AG09319 (cell line): ENCODE measurements at regions not wholly inside any gene's neighbourhood (a gene's known extent, or its start where the extent isn't known, plus 50 kb on each side); places are given as distances from the start of the nearest gene placed in this dataset.

Experiments
- DNase-seq: peaks from one replicate; pipeline ENCODE4 v3.0.0-alpha.2; 2010; ENCODE audit warnings: low read depth; ENCODE audit errors: extremely low read depth
- TF ChIP-seq, protein P1 (sequence below): IDR thresholded peaks from 2 replicates; pipeline ENCODE4 v1.5.1; 2011; ENCODE audit warnings: low read depth, mild to moderate bottlenecking, inconsistent platforms, low read length, moderate library complexity

DNA sequence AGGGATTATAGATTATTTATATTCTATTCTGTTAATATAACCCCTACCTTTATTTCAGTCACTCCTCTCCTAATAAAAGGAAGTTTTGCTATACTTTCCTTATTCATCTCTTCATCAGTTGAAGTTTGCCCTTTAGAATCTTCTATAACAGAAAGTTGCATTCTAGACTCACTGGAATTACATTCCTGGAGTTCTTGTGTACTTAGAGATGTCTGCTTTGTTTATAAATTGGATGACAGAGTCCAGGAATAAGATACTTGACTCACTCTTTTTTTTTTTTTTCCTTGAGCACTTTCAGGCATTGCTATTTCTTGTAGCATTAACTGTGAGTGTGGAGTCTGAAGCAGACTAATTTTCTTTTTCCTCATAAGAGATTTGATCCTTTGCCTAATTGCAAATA lies 640.8 kb downstream of the XPNPEP1 start:
- TF ChIP-seq, protein P1, sequence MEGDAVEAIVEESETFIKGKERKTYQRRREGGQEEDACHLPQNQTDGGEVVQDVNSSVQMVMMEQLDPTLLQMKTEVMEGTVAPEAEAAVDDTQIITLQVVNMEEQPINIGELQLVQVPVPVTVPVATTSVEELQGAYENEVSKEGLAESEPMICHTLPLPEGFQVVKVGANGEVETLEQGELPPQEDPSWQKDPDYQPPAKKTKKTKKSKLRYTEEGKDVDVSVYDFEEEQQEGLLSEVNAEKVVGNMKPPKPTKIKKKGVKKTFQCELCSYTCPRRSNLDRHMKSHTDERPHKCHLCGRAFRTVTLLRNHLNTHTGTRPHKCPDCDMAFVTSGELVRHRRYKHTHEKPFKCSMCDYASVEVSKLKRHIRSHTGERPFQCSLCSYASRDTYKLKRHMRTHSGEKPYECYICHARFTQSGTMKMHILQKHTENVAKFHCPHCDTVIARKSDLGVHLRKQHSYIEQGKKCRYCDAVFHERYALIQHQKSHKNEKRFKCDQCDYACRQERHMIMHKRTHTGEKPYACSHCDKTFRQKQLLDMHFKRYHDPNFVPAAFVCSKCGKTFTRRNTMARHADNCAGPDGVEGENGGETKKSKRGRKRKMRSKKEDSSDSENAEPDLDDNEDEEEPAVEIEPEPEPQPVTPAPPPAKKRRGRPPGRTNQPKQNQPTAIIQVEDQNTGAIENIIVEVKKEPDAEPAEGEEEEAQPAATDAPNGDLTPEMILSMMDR = no peak
- no peak for DNase-seq

DNA sequence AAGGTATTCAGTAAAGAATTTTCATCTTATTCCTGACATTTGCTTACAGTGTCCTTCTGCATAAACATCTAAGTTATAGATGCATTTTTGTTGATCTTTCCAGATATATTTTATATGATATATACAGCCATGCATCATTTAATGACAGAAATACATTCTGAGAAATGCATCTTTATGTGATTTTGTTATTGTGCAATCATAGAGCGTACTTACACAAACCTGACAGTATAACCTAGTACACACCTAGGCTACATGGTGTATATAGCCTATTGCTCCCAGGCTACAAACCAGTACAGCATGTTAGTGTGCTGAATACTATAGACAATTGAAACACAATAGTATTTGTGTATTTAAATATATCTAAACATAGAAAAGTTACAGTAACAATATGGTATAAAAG lies 642.0 kb downstream of the XPNPEP1 start:
- no peak for DNase-seq
- TF ChIP-seq, protein P1 = no peak

DNA sequence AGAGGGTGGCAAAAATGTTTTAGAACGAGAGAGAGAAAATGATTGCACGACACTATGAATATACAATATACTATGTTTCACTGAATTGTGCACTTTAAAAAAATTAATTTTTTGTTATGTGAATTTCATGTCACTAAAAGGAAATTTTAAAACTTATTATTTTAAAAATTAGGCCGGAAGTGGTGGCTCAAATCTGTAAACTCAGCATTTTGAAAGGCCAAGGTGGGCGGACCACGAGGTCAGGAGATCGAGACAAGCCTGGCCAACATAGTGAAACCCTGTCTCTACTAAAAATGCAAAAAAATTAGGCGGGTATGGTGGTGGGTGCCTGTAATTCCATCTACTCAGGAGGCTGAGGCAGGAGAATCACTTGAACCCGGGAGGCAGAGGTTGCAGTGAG lies 642.5 kb downstream of the XPNPEP1 start:
- DNase-seq = no peak
- TF ChIP-seq, protein P1 = no peak

DNA sequence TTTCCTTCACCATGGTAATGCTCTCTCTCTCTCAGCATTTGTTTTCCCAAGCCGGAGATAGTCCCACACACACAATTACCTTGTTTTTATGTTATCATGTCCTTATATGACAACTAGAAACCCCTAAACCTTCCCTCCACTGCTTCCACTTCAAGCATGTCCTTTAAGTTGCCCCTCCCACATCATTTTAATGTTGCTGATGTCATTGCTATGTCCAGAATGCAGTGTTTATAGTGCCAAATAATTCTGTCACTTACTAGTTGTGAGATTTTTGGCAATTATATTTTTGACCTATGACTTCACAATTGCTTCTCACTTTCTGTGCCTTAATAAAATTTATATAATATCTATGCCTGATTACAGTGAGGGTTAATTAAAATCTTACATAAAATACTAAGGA lies 645.9 kb downstream of the XPNPEP1 start:
- TF ChIP-seq, protein P1 = no peak
- no peak for DNase-seq

- no peak for DNase-seq
- TF ChIP-seq, protein P1 = no peak
These were observed 647.4 kb downstream of the XPNPEP1 start for GRCh38 chr10:109275960-109276359.

- DNase-seq = no peak
- TF ChIP-seq, protein P1 = no peak
These were observed 648.6 kb downstream of the XPNPEP1 start for GRCh38 chr10:109274681-109275080.

DNA sequence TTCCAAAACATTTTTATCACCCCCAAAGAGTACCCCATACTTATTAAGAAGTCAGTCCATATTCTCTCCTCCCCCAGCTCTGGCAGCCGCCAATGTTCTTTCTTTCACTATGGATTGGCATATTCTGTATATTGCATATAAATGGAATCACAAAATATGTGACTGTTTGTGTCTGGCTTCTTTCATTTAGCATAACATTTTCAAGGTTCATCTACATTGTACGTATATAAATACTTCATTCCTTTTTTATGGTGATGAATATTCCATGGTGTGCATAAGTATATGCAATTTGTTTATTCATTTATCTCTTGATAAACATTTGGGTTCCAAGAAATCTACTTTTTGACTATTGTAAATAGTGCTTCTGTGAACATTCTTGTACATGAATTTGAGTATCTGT lies 653.1 kb downstream of the XPNPEP1 start:
- DNase-seq = no peak
- TF ChIP-seq, protein P1 = no peak
